HepG2 (cell line): ENCODE measurements at regions not wholly inside any gene's neighbourhood (a gene's known extent, or its start where the extent isn't known, plus 50 kb on each side); places are given as distances from the start of the nearest gene placed in this dataset.

Experiments
- ATAC-seq: fragments of 200-7000 bp; cut with Tn5 transposase; 3 replicates; pipeline ENCODE4 v1.9.1; 2020; ENCODE audit warnings: mild to moderate bottlenecking, moderate library complexity
- BruUV-seq: library from RNA; stranded (reverse); fragments of 400-500 nt; replicated peaks from 2 replicates; lab custom pipeline; 2021; lab: Mats Ljungman, UMichigan
- CTCF ChIA-PET: fragments of 300-600 bp; formaldehyde crosslinking; extraction: SDS; loops from one replicate; lab custom pipeline; 2021; ENCODE audit warnings: low total read pairs, inconsistent platforms, low intra/inter-chr PET ratio; lab: Yijun Ruan, JAX
- POLR2A ChIA-PET: fragments of 350-600 bp; sonication (Branson Sonifier 250); formaldehyde crosslinking; loops from one replicate; lab custom pipeline; 2020; ENCODE audit warnings: antibody characterized with exemption, inconsistent platforms; lab: Yijun Ruan, JAX
- DNase-seq: peaks from one replicate; pipeline ENCODE4 v3.0.0-alpha.2; 2015; ENCODE audit warnings: low spot score
- FAIRE-seq: peaks from 3 replicates; lab custom pipeline; 2011; peaks lifted over from hg19 to GRCh38; lab: Jason Lieb, UNC
- H2AFZ ChIP-seq: one replicate; pipeline ENCODE4 v1.6.1; 2011; ENCODE audit warnings: low read length, inconsistent platforms
- H3K27ac ChIP-seq: fragments of 300-600 bp; 3 replicates; pipeline ENCODE4 v1.8.0; 2011; ENCODE audit warnings: mixed run types, mild to moderate bottlenecking, mixed read lengths, low read length, inconsistent platforms; ENCODE audit not compliant: insufficient read depth; ENCODE audit errors: extremely low read length
- H3K27me3 ChIP-seq, 2 experiments: fragments of 200-600 bp in 1 of 2; 2 replicates in 1 of 2; 3 replicates in 1 of 2; pipeline versions ENCODE4 v1.6.0 to v1.8.0; 2011; ENCODE audit warnings: low read length in 2 of 2, mild to moderate bottlenecking in 2 of 2, moderate library complexity in 2 of 2, inconsistent platforms in 1 of 2; ENCODE audit not compliant: insufficient read depth in 2 of 2, control insufficient read depth in 1 of 2
- H3K36me3 ChIP-seq, 2 experiments: fragments of 200-600 bp in 1 of 2; replicated peaks in 1 of 2; 2 replicates in 1 of 2; 3 replicates in 1 of 2; pipeline versions ENCODE4 v1.5.1 to v1.8.0; 2011; ENCODE audit warnings: low read length in 2 of 2, inconsistent platforms in 1 of 2; ENCODE audit not compliant: insufficient read depth in 2 of 2, control insufficient read depth in 1 of 2
- H3K4me1 ChIP-seq: 2 replicates; pipeline ENCODE4 v1.5.1; 2012; ENCODE audit warnings: low read length, inconsistent platforms; ENCODE audit not compliant: insufficient read depth
- H3K4me2 ChIP-seq: 2 replicates; pipeline ENCODE4 v1.6.0; 2011; ENCODE audit warnings: low read depth, low read length, inconsistent platforms
- H3K4me3 ChIP-seq, 3 experiments: fragments of 200-600 bp in 1 of 3; sonication (generic), shearing (Covaris generic) in 1 of 3; replicated peaks in 1 of 3; 2 replicates each; pipeline ENCODE4 v1.5.1; 2011 to 2016; ENCODE audit warnings: low read length in 3 of 3, inconsistent platforms in 2 of 3, low read depth in 2 of 3, mild to moderate bottlenecking in 2 of 3, control low read depth in 1 of 3, mixed read lengths in 1 of 3; ENCODE audit not compliant: insufficient read depth in 1 of 3
- H3K79me2 ChIP-seq: one replicate; pipeline ENCODE4 v1.6.1; 2011; ENCODE audit warnings: low read length, inconsistent platforms; ENCODE audit not compliant: insufficient read depth
- H3K9ac ChIP-seq: 2 replicates; pipeline ENCODE4 v1.6.0; 2011; ENCODE audit warnings: mild to moderate bottlenecking, low read depth, low read length, inconsistent platforms; ENCODE audit not compliant: insufficient read depth
- H3K9me3 ChIP-seq: 2 replicates; pipeline ENCODE4 v1.5.1; 2012; ENCODE audit warnings: mild to moderate bottlenecking, low read length
- H4K20me1 ChIP-seq: 2 replicates; pipeline ENCODE4 v1.6.0; 2011; ENCODE audit warnings: inconsistent platforms, mild to moderate bottlenecking, low read length, moderate library complexity; ENCODE audit not compliant: insufficient read depth
- DNMT3B ChIP-seq: conservative IDR thresholded peaks from 2 replicates; pipeline ENCODE4 v1.6.1; 2016; ENCODE audit warnings: missing biosample characterization, control low read depth
- GATAD1 ChIP-seq: IDR thresholded peaks from 2 replicates; pipeline ENCODE4 v1.6.1; 2016; ENCODE audit warnings: missing genetic modification reagents, missing compliant biosample characterization
- IKZF1 ChIP-seq: fragments of 450-650 bp; IDR thresholded peaks from 2 replicates; pipeline ENCODE4 v1.7.1; 2016
- KLF16 ChIP-seq, 2 experiments: sonication (generic) in 1 of 2; formaldehyde crosslinking in 1 of 2; IDR thresholded peaks; 2 replicates each; pipeline versions ENCODE4 v1.6.1 to v1.8.0; 2016 to 2023; ENCODE audit warnings: missing genetic modification reagents in 2 of 2, missing compliant biosample characterization in 1 of 2
- MLXIP ChIP-seq: sonication (generic); formaldehyde crosslinking; IDR thresholded peaks from 2 replicates; pipeline ENCODE4 v1.9.0; 2021; ENCODE audit warnings: missing genetic modification reagents, borderline replicate concordance
- NFKBIZ ChIP-seq: IDR thresholded peaks from 2 replicates; pipeline ENCODE4 v1.6.1; 2018; ENCODE audit warnings: missing genetic modification reagents, missing compliant biosample characterization
- NR2C2 ChIP-seq: sonication (generic); formaldehyde crosslinking; IDR thresholded peaks from 2 replicates; pipeline ENCODE4 v1.4.0; 2020; ENCODE audit warnings: missing genetic modification reagents, mild to moderate bottlenecking, moderate library complexity, borderline replicate concordance
- RBM22 ChIP-seq: fragments of 200-400 bp; formaldehyde crosslinking; optimal IDR thresholded peaks from 2 replicates; pipeline ENCODE3; 2017; ENCODE audit warnings: mild to moderate bottlenecking, low read length, moderate library complexity
- SRSF1 ChIP-seq: fragments of 200-400 bp; formaldehyde crosslinking; optimal IDR thresholded peaks from 2 replicates; pipeline ENCODE3; 2017; ENCODE audit warnings: mild to moderate bottlenecking, low read depth, low read length, moderate library complexity
- TBX2 ChIP-seq: sonication (generic); formaldehyde crosslinking; IDR thresholded peaks from 2 replicates; pipeline ENCODE4 v1.5.0; 2020; ENCODE audit warnings: missing genetic modification reagents, mild to moderate bottlenecking, borderline replicate concordance
- THAP9 ChIP-seq: sonication (generic); formaldehyde crosslinking; IDR thresholded peaks from 2 replicates; pipeline ENCODE4; 2020; ENCODE audit warnings: missing genetic modification reagents, mild to moderate bottlenecking, borderline replicate concordance
- YY1 ChIP-seq: IDR thresholded peaks from 2 replicates; pipeline ENCODE4 v1.6.1; 2011; ENCODE audit warnings: low read length, low read depth, moderate library complexity, mild to moderate bottlenecking; ENCODE audit not compliant: insufficient read depth, insufficient replicate concordance
- ZBTB8A ChIP-seq: sonication (generic); formaldehyde crosslinking; IDR thresholded peaks from 2 replicates; pipeline ENCODE4 v1.4.0; 2020; ENCODE audit warnings: mild to moderate bottlenecking, low read depth, missing genetic modification reagents, borderline replicate concordance
- ZC3H4 ChIP-seq: sonication (generic); formaldehyde crosslinking; IDR thresholded peaks from 2 replicates; pipeline ENCODE4 v1.4.0; 2020; ENCODE audit warnings: missing genetic modification reagents, borderline replicate concordance
- ZNF121 ChIP-seq: sonication (generic); formaldehyde crosslinking; IDR thresholded peaks from 2 replicates; pipeline ENCODE4 v1.5.0; 2020; ENCODE audit warnings: mild to moderate bottlenecking, missing genetic modification reagents
- ZNF766 ChIP-seq: sonication (generic); formaldehyde crosslinking; IDR thresholded peaks from 2 replicates; pipeline ENCODE4 v1.5.0; 2020; ENCODE audit warnings: missing genetic modification reagents, borderline replicate concordance
- WGBS: methylation state at CpG from one replicate; pipeline ENCODE4 v1.1.6; 2017; ENCODE audit warnings: low lambda C conversion rate; 5-methylcytosine and 5-hydroxymethylcytosine counted together
- in situ Hi-C: cut with HindIII; loops from 2 replicates; pipeline ENCODE4 v1.10.0; 2017; ENCODE audit warnings: low pct_unique_long_range_greater_than_20kb; ENCODE audit not compliant: extremely low pct_ligation_motif_present
- intact Hi-C: fragments of 100-400 bp; cut with micrococcal nuclease; formaldehyde crosslinking; loops from one replicate; pipeline ENCODE4 v1.10.0; 2022; ENCODE audit not compliant: unreplicated experiment

GRCh38 chr10:121282797-121283515 lies 315.3 kb downstream of the FGFR2 start:
- ATAC-seq: no peak
- Histone ChIP-seq H3K9me3 (no peaks in the 10 kb centered on the region), H4K20me1 (no peaks in the 10 kb centered on the region), H2AFZ (no peak overlapping the region), H3K36me3 (no peaks in the 10 kb centered on the region), H3K9ac (no peak overlapping the region), H3K4me3 (no peak overlapping the region)
- no peak for TF ChIP-seq RBM22
- no peak for TF ChIP-seq ZNF766
- TF ChIP-seq MLXIP (CRISPR knock-in tag): no peak
- TF ChIP-seq THAP9 (CRISPR knock-in tag): no peak
- no peak for TF ChIP-seq IKZF1
- TF ChIP-seq ZNF121 (CRISPR knock-in tag): no peak
- TF ChIP-seq ZBTB8A (CRISPR knock-in tag): no peak
- TF ChIP-seq DNMT3B: no peak
- no peak for TF ChIP-seq KLF16 (CRISPR knock-in tag; IDR thresholded peaks at IDR 0.05)
- no peak for TF ChIP-seq TBX2 (CRISPR knock-in tag)
- no peak for TF ChIP-seq ZC3H4 (CRISPR knock-in tag)
- no peak for TF ChIP-seq YY1
- TF ChIP-seq GATAD1 (CRISPR knock-in tag): no peak
- TF ChIP-seq SRSF1: no peak
- no peak for TF ChIP-seq NR2C2 (CRISPR knock-in tag)
- TF ChIP-seq NFKBIZ (CRISPR knock-in tag): no peak
- TF ChIP-seq, all 625 proteins: peak for 0
- Histone ChIP-seq H3K79me2 (no peaks in the 10 kb centered on the region), H3K4me2 (no peak overlapping the region), H3K27me3 (peaks cover 0 to 2% of the 10 kb centered on the region in 2 experiments; a peak in 1 of 5 replicates), H3K27ac (no peak overlapping the region), H3K4me1 (no peaks in the 10 kb centered on the region)
- CTCF ChIA-PET: no interaction called here
- 76% methylated on average over 11 of the region's 11 CpGs for WGBS
- DNase-seq: no peak
- intact Hi-C loops (no loop called here), in situ Hi-C loops (no loop called here)
- no TSS peak for BruUV-seq
- POLR2A ChIA-PET: no interaction called here
- no peak for FAIRE-seq
